HG02798 (cell line): ENCODE measurements at regions not wholly inside any gene's neighbourhood (a gene's known extent, or its start where the extent isn't known, plus 50 kb on each side); places are given as distances from the start of the nearest gene placed in this dataset.

ENCODE experiments used
- ATAC-seq: cut with Tn5 transposase; IDR thresholded peaks from one replicate; pipeline ENCODE4 v1.9.1; 2021; ENCODE audit warnings: mild to moderate bottlenecking; ENCODE audit not compliant: unreplicated experiment, poor library complexity

DNA sequence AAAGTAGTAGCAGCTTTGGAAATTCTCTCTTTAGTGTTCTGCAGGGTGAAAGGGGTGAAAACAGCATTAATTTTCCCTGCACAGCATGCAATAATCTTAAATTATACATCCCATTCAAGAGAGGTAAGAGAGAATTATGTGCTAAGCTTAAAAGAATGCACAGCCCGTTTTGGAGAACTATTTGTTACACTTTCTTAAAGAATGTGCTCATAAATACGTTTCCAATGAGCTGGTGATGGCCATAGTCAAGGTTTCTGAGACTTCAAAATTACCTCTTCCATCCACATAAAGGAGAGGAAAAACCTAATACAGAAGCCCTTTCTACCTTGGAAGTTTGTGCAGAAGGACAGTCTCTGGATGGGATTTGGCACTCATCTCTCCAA lies 766.7 kb upstream of the TENM3 start:
- no peak for ATAC-seq

DNA sequence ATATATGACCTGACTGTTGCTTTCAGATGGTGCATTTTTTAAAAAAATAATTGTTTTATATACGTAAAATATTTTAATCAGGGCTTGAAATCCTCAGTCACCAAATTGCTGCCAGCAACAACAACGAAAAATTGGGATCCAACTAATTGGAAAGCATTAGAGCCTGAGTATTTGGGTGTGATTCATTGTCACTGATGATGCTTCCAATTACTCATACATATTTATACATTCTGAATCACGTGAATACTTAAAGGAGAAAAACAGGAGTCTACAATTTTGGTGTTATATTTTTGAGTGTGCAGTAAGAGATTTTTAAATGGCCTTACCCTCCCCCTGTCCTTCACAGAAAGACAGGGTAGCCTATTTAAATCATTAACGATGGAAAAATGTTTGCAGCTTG lies 765.6 kb upstream of the TENM3 start:
- no peak for ATAC-seq

- no peak for ATAC-seq
Observed at GRCh38 chr4:181478656-181479055, 764.5 kb upstream of the TENM3 start.

- ATAC-seq = no peak
Observed at GRCh38 chr4:181479141-181479540, 764.1 kb upstream of the TENM3 start.

- ATAC-seq = no peak
Observed at GRCh38 chr4:181484396-181484795, 758.8 kb upstream of the TENM3 start.

DNA sequence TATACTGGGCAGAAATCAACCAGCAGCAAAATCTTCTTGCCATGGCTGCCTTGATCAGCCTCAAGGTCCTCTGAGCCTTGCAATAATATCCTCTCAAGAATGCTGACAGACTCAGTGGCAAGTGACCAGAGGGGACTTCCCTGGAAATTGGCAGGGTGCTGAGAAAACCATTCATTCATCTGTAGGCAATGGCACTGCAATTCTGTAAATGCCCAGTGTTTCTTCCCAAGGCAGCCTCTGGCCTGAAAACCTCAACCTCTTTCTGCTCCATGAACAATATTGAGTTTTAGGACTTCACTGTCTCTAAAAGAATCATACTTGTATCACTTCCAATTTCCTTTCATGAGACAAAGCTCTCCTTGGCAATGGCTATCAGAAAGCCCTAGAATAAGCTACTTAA lies 754.3 kb upstream of the TENM3 start:
- no peak for ATAC-seq

- no peak for ATAC-seq
Observed at GRCh38 chr4:181498148-181498547, 745.1 kb upstream of the TENM3 start.

GRCh38 chr4:181502611-181503010 lies 740.6 kb upstream of the TENM3 start:
- no peak for ATAC-seq

DNA sequence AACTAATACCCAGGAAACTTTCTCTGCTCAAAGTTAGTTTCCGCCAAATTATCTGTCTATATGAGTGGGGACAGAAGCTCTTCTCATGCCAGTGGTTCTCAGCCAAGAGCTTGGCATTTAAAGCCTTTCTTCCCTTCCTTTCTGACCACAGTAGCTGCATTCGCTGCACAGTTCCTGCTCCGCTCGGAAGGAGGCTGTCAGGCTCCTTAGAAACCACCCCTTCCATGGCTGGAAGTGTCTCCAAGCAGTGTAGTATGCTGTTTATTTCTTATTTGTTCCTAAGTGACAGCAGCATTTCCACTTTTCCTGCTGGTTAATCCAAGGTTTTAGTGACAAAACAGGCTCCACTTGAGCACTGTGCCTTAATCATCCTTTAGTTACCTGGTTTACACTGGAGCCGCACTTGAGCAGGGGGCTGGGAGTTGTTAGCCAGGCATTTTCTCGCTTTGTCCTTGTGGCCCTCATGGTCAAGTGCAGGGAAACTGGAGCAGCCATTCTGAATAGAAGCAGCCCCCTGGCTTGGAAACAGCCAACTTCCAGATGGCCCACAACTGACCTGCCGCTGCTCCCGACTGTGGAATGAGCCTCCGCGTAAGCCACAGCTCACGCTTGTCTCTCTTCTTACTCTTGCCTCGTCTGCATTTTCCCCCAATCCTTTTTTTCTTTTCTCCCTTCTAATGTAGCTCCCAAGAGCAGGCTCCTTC lies 739.4 kb upstream of the TENM3 start:
- no peak for ATAC-seq

- no peak for ATAC-seq
Observed at GRCh38 chr4:181504924-181505323, 738.3 kb upstream of the TENM3 start.

DNA sequence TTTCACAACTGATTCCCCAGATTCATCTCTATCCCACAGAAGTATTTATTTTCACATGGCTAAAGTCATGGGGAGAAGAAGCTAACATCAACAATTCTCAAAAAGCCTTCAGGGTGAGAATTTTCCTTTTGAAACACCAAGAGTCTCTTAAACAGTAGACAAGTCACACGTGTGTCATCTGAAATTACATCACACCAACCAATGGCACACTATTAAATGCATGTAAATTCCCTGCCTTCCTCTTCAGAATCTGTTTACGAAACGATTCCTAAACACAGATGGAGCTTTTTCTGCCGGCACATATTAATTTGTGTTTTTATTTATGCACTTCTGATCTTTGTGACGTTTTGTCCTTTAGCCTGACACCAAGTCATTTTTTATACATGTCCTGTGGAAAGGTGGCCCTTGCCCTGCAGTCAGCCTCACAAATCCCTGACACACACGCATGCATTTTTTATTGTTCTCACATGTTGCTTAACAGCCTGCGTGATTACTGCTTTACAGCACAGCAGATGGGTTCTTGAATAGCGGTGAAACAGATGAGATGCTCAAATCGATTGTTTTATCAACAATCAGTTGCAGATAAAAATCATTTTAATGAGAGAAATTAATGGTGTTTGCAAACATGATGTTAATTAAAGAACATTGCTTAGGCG lies 735.9 kb upstream of the TENM3 start:
- ATAC-seq = no peak

DNA sequence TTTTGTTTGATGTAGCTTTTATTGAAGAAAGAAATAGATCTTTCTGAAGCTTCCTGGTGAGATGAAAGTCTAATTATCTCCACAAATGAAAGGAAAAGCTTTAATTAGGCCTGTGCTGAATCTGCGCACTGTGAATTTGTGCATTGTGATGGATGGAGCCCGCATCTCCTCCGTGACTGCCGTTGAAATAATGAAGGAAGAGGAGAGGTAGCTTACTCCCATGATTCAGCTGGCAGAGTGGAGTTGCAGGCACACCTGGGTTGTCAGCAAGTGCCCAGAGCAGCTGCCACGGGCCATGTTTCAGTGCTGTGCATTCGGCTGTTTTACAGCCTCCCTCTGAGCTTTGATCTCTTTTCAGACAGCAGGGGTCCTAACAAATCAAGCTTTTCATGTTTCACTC lies 735.3 kb upstream of the TENM3 start:
- no peak for ATAC-seq

DNA sequence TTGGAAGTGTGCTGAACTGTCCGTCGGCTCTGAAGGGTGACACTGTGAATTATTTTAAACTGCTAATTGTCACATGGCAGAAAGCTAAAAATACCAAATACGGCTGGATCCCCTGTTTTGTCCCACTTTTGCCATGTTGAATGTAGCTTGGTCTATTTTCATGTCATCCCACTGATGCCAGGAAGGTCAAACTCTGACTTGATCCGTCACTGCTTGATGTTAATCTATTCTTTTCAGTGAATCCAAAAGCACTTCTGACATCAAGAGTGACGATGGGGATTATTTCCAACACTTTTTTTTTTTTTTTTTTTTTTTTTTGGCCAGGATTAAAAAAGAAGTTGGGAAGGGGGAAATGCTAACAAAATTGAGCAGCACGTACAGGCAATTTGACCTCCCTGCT lies 734.6 kb upstream of the TENM3 start:
- no peak for ATAC-seq

DNA sequence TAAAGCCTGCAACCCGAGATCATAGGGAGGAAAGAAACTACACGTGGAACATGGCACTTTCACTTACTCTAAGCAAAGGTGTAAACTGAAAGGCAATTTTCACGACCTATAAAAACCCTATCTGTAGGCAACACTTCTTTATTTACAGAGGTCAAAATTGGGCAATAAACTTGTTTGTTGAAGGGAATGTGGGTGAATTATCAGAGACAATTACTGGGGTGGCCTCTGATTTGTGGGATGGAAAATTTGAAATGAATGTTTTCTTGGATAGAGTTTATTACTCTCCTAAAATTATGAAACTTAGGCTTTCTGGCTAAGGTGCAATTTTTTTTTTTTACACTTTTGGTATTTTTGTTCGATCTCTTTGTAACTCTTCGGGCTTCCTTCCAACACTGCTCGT lies 734.1 kb upstream of the TENM3 start:
- no peak for ATAC-seq

GRCh38 chr4:181517491-181517890 lies 725.7 kb upstream of the TENM3 start:
- ATAC-seq = no peak

- no peak for ATAC-seq
Observed at GRCh38 chr4:181520790-181521189, 722.4 kb upstream of the TENM3 start.

GRCh38 chr4:181523973-181524372 lies 719.2 kb upstream of the TENM3 start:
- no peak for ATAC-seq

- no peak for ATAC-seq
Observed at GRCh38 chr4:181524499-181524898, 718.7 kb upstream of the TENM3 start.

DNA sequence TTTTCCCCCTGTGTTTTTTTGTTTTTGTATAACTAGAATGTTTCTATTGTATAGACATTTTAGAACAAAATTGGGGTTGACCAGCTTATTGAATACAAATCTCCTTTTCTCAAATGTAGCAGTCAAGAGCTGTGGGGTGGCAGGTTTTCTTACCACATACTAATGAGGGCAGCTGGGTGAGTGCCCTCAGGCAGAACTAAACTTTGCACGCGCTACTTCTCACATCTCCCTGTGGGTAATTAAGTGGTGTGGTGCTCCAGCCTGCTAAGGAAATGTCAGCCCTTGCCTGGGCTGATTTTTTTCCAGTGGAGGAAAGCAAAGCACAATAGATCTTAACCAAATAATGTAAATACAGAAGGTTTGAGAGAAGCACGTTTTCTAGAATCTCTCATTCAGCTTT lies 717.6 kb upstream of the TENM3 start:
- no peak for ATAC-seq

DNA sequence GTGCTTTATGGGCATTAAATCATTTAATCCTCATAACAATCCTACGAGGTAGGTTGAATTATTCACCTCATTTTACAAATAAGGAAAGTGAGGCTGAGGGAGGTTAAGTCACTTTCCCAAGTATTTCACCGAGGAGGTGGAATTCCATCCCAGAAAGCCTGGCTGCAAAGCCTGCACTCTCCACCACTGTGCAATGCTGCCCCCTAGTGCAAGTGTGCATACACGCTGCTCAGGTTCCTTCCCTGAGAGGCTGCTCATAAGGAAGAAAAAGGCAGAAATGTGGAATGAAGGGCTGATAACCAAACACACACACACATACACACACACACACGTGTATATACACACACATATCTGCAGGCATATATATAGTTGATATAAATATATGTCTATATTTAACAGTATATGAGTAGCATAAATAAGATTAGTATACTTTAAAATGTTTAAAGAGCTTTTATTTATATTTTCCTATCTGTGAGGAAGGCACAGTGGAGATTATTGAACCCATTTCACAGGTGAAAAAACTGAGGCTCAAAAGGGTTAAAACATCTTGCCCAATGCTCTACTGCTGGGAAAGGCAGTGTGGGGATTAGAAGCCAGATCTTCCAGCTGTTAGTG lies 714.5 kb upstream of the TENM3 start:
- peak; percentile 84 for ATAC-seq

GRCh38 chr4:181529537-181529936 lies 713.7 kb upstream of the TENM3 start:
- ATAC-seq = no peak

- ATAC-seq = no peak
Observed at GRCh38 chr4:181536196-181536746, 706.9 kb upstream of the TENM3 start.
